DND-41 (cell line): ENCODE measurements at regions not wholly inside any gene's neighbourhood (a gene's known extent, or its start where the extent isn't known, plus 50 kb on each side); places are given as distances from the start of the nearest gene placed in this dataset.

ENCODE experiments used
- CTCF ChIP-seq: IDR thresholded peaks from 2 replicates; pipeline ENCODE4 v1.5.1; 2012; ENCODE audit warnings: borderline replicate concordance, low read length, moderate library complexity, mild to moderate bottlenecking; ENCODE audit not compliant: poor library complexity, severe bottlenecking; ENCODE audit errors: extremely low read depth
- EZH2 ChIP-seq: IDR thresholded peaks from 3 replicates; pipeline ENCODE4 v1.6.1; 2012; ENCODE audit warnings: borderline replicate concordance, low read depth, mild to moderate bottlenecking, moderate library complexity, low read length, inconsistent platforms; ENCODE audit not compliant: severe bottlenecking

- no peak for TF ChIP-seq EZH2
- no peak for TF ChIP-seq CTCF
Measured at GRCh38 chr2:219744600-219744999, 117.2 kb downstream of the SLC4A3 start.
